ENCODE measurements at regions not wholly inside any gene's neighbourhood (a gene's known extent, or its start where the extent isn't known, plus 50 kb on each side); places are given as distances from the start of the nearest gene placed in this dataset.

DNA sequence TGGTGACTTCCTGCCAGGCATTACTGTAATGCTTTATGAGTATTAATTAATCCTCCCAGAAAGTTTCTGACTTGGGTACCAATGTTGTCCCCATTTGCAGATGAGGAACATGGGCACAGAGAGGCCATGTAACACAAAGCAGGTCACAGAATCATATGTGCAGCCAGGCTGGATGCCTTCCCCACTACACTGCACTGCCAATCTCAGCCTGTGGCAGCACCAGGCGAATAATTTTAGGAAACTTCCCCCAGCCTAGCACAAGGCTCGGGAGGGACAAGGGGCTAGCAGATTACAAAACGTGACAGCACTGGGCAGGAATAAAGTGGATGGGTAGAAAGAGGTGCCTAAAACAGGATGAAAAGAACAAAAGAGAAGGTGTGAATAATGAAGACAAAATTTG, 331.7 kb upstream of the PROX1 start:
- no peak for DNase-seq

DNA sequence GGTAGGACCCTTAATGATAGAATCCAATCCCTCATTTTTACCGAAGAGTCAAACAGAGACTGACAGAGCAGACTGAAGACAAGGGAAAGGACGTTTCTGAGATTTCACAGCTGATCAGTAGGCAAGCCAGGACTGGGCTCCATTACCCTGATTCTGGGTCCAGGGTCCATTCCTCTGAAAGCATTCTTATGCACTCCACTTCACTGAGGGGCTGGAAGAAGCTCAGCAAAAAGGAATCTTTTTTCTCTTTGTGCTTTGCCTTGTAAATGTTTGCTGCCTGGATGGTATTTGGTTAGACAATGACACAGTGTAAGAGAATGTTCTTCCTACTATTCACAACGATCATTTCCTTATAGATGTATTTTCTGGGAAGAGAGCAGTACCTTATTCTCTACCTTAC, 331.3 kb upstream of the PROX1 start:
- DNase-seq: no peak

DNA sequence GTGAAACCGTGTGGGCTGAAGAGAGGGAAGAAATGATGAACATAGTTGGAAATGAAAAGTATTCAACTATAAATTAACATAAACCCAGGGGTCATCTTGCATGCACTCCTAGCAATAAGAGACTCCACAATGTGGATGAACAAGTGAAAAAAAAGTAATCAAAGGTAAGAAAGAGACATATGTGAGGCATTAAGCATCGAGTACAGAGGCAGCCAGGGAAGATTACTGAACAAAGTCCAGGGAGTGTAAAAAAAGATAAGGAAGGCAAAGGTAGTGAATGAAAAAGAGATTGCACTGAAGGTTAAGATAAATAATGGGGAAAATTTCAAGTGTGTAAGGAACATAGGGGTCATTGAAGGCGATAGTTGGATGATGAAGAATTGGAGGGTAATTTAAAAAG, 330.8 kb upstream of the PROX1 start:
- DNase-seq: no peak

DNA sequence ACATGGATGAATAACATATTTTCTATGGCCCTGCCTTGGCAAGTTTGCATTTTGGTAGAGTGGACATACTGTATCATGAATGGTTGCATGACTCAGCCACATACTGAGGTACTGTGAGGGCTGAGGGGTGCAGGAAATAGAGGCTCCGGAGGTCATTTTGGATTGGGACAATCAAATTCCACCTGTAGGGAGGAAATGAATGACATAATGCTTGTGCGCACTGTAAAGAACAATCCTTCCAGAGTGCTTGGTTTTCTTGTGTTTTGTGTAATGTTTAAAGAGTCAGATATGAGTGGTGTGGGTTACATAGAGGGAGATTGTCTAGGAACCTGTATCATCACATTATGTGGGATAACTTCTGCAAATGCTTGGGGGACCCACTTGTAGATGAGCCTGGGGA, 329.9 kb upstream of the PROX1 start:
- no peak for DNase-seq

DNA sequence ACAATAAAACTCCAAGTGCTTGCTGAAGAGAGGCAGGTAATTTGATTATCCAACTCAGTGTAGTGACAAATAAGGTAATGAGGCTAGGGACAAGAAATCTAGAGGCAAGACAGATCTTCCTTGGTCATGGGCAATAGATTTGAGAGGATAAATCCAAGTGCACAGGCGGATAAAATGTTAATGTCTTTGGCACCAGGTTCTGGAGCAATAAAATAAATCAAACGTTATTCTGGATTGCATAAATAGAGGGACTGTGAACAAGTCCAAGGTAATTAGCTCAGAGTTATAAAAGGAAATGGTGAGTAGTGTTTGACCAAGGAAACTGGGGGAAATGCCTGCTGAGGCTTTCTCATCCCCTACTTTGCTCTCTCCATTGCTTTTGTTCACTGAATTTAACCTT, 329.3 kb upstream of the PROX1 start:
- no peak for DNase-seq

DNA sequence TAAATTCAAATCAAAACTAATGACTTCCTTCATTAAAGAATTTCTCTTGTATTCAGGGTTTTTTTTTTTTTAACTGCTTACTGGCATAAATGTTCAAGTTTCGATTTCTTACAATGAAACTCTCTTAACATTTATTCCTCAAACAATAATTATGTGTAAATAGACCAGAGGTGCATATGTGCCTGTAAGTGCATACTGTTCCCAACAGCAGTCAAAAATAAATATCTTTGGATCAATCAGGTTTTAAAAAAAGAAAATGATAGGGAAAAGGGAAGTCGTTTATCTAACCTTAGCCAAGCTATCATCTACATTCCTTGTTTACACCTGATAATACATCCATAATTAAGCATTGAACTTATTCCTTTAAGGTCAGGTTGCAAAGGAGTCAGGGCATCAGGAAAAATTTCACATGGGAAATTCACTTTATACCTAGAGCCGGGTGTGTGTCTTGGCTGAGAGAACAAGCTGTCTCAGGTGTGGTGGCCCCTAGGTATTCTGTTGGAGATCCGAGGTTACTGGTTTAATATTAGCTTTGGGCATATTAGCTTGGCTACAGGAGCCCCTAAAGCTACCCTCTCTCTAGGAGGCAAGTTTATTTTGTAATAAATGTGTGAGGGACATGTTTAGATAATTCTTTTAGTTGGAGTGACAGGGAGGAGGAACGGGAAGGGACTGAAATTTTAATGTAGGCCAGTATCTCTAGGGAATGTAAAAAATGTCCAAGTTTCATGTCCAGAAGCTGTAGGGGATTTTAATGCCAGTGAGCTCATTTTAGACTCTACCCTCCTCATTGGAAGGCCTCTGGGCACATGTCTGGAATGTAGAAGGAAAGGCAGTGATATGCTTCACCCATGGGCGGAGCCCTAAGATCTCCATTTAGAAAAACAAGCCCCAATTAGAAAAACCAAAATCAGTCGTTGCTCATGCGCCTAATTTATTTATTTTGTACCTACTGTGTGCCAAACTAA, 327.9 kb upstream of the PROX1 start:
- DNase-seq: no peak

DNA sequence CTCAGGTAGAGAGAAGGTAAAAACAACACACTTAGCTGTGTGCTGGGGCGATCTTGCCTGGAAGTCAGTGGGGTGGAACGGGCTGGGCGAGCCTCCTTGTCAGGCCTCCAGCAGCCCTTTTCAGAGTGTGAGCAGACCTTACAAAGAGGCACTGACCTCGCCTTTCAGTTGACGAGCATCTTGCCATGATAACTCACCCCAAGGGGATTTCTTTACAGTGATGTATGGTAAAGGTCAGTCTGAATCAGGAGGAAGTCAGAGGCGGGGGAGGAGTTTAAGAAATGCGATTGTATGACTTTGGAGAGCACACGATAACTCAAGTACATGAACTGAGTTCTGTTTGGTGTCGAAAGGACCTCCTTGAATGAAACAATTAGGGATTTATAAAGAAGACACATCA, 326.5 kb upstream of the PROX1 start:
- DNase-seq: no peak

DNA sequence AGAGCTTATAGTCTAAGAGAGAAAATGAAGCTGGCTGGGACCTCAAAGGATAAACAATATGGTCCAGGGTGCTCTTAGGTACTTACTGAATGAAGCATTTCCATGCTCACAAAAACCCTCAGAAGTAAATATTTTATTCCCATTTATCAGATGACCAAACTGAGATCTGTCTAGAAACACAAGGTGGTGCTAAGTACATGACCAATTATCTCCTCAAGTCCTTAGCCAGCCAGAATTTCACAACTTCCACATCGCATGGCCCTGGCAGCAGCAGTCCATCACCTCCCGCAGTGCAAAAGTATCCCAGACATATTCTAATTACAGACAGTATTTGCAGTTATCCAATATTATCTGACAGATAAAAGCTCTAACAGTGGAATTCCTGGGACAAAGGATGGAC, 321.7 kb upstream of the PROX1 start:
- DNase-seq: peak in 1 of 2 experiments; percentile 28

DNA sequence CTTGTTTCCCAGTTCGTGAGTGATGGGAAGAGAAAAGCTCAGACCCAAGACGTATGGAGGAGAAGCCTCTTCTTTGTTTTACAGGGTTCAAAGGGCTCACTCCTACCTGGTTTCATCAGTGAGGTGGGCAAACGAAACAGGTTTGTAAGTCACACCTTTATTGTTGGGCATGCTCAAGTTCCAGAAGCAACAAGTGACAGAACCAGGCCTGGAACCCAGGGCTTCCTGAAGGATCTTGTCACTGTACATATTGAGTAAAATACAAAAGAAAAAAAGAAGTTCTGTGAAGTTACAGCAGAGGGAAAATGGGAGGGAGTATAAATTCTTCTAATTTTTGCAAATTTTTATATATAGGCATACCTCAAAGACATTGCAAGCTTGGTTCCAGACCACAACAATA, 320.9 kb upstream of the PROX1 start:
- DNase-seq: no peak

DNA sequence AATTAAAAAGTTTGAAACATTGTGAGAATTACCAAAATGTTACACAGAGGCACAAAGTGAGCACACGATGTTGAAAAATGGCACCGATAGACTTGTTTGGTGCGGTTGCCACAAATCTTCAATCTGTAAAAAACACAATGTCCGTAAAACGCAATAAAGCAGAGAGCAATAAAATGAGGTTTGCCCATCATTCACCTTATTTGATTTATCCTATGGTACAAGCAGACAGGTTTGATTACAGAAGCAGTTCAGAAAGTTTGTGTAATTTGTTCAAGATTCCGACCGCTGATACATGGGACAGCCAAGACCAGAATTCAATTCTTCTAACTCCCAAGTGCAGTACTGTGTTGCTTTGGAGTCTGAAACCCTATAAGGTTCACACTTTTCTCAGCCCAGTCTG, 318.3 kb upstream of the PROX1 start:
- DNase-seq: no peak

DNA sequence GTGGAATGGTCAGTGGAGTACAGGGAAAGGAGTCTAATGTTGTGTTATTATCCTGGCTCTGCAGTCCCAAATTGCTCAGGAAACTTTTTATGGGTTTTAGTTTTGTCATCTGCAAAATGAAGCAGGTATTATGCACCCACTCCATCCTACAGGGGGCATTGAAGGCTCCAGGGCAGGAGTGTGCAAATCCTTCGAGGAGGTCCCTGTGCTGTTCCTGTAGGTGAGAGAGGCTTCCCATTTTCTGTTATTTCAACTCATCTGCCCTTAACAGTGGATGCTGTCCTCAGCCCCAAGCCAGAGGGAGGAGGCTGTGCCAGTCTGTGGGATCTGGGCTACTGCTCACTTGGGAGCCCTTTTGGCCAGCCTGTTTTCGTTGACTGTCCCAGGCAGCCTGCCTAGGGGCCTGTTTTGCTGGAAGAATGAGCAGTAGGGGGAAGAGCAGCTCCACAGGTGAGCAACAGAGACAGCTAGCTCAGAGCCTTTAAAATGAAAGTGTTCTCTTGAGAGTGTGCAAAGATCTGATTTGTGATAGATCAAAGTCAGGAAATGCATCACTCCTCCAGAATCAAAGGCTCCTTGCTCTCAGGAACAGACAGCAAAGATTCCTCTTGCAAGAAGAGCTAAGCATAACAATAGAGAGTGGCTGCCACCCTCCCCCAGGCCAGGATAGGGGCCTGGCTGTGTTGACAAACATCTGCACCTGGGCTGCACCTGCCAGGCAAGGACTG, 317.6 kb upstream of the PROX1 start:
- peak; percentile 87 to 90 for DNase-seq

DNA sequence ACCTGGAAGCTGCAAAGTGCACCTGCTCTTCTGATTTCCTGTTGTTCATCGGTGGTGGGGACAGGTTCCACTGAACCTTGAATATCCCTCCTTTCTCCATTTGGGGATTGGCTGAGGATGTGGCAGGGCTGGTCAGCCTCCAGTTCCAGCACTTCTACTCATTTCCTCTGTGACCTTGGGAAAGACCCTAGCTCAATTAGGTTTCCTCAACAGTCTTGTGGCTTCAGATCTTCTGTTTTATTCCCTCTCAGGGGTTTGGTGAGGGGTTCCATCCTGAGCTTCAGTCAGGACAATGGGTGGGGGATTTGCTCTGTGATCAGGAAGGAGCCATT, 317.1 kb upstream of the PROX1 start:
- DNase-seq: no peak

DNA sequence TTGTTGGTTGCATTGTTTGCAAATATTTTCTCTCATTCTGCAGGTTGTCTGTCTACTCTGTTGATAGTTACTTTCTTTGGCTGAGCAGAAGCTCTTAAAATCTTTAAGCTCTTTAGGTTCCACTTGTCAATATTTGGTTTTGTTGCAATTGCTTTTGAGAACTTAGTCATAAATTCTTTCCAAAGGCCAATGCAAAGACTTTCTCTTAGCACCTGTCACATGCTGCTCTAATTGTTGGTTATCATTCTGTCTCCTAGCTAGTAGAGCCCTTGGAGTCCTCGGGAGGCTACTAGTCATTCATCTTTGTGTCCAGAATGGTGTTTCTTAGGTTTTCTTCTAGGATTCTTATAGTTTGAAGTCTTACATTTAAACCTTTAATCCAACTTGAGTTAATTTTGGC, 312.7 kb upstream of the PROX1 start:
- DNase-seq: no peak

DNA sequence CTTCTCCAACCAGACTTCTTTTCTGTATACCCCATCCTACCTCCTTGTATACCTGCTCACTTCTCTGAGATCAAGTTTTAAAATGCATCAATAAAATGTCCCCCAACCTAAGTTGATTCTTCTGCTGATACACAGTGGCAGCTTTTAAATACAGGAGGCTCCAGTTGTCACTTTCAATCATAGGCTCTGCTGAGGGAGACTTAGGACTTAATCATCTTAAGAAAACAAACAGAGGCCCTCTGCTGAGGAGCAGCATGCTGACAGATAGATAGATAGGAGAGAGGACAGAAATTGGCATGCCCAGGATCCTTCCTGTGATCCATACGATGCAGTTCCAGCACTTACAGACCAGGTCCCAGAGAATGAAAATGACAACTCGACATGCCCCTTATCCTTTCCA, 311.0 kb upstream of the PROX1 start:
- DNase-seq: no peak

DNA sequence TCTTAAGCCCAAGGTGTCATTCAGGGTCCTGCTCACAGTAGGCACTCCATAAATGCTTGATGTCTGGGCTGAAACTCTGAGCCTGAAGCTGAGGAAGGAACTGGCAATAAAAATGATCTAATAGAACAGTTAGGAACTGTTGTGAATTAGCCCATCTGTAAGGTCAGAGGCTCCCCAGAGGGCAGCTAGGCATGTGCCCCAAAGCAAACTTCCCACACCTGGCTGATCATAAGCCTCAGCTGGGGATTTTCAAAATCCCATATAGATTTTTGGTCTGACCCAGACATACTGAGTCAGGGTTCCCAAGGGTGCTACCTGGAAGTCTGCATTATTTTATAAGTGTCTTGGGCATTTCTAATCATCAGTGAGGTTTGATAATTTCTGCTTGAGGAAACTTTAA, 309.4 kb upstream of the PROX1 start:
- DNase-seq: no peak

DNA sequence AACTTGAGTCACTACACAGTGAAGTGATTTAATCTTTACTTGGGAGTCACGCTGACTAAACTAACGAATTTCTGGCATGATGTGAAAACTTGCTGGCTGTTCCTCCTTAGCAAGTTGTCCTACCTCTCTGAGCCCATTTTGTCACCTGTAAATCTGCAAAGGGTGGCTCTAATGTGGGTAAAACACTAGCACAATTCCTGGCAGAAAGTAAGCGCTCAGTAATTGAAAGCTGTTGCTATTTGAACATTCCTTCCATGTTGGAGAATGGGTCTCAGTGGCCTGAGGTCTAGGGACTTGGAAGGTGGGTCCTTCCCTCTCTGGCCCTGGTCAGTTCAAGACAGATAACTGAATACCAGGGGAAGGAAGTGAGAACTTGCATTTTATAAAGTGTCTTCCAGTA, 309.0 kb upstream of the PROX1 start:
- DNase-seq: no peak

DNA sequence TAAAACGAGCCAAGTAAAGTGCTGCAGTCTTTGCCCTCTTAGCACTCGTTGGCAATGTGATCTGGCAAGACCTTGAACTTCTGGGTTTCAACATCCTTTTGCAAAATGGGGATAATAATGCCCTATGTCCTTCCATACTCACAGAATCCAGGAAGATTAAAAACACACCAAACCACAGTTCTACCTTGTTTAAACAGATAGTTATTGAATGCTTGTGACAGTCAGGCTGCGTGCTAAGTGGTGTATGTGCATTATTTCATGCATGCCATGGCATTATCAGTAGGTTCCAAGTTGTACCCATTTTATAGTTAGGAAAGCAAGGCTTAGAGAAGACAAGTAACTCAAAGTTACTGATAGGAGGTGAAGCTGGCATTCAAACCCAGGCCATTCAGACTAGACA, 308.6 kb upstream of the PROX1 start:
- DNase-seq: no peak

DNA sequence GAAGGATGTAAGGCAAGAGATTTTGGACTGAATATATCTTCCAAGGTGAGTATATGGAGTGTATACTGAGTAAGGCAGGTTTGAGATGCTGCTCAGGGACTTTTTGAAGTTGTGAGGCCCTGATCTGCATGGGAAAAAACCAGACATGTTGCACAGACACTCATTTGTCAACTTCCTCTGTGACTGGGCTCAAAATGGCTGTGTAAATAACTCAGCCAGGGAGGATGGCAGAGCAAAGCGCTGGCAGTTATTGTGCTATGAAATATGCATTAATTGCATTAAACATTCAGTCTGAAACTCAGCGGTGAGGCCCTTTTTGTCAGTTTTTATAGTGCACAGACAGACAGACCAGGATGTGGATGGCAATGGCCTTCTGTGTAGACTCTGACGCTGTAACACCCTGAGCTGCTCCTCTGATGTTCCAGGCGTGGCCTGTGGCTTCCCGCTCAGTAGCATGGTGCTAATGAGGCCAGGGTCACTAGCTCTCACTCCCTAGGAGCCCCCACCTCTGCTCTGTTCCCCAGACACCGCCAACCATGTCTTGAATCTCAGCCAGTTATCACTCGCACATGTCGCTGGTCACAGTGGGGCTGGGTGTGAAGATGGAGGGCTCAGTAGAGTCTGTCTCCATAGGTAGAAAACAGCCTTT, 307.0 kb upstream of the PROX1 start:
- peak in 1 of 2 experiments; percentile 8 for DNase-seq

DNA sequence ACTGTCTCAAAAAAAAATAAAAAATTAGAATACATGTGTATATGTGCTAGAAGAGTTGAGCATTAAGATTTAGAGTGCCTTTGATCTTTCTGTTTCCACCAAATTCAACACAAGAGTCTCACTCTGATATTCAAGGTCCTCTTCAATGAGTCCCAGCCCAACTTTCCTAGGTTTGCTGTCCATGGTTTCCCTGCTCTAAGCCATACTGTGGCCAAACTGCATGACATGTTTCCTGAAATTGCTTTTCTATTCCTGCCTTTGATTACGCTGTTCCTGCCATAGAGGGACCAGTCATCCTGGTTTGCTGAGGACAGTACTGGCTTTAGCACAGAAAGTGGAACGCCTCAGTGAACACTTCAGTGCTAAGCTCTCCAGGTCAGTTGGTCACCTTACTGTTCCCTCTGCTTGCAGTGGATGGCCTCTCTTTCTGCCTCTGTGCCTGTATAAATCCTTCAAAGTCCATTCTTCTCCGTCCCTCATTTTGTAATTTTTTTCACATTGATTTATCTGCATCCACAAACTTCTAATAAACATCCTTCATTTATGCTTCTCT, 305.9 kb upstream of the PROX1 start:
- DNase-seq: no peak

DNA sequence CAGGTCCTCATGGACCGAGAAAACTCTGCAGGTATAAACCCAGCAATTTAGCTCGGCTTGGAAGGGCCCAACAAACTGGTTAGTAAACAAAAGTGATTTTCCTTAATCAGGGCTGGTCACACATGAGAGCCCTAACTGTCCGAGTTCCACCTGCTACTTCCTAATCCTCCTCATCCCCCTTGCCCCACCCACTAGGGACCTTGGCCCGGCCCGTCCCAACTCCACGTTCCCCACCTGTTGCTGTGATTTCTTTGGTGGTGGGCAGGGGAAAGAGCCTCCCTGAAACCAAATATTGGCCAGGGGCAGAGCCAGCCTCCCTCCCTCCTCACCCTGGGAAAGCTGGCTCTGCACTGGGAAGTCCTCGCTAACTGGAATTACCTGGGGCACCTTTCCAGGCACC, 304.2 kb upstream of the PROX1 start:
- DNase-seq: no peak

DNA sequence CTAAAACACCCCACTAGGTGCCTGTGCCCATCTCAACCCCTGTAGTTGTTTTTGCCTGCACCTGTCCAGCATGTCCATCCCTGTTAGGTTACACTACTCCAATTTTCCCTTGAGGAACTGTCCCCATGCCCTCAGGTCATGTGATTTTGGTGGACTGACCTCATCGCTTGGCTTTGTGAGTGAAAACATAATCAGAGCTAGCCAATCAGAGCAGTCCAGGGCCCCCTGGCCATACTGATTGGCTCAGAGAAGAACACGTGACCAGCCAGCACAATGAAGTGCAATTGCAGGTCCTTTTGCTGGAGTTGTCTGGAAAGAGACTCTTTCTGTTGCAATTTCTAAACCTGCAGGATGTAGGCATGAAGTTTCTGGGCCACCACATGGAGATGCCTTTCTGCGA, 303.3 kb upstream of the PROX1 start:
- DNase-seq: no peak

DNA sequence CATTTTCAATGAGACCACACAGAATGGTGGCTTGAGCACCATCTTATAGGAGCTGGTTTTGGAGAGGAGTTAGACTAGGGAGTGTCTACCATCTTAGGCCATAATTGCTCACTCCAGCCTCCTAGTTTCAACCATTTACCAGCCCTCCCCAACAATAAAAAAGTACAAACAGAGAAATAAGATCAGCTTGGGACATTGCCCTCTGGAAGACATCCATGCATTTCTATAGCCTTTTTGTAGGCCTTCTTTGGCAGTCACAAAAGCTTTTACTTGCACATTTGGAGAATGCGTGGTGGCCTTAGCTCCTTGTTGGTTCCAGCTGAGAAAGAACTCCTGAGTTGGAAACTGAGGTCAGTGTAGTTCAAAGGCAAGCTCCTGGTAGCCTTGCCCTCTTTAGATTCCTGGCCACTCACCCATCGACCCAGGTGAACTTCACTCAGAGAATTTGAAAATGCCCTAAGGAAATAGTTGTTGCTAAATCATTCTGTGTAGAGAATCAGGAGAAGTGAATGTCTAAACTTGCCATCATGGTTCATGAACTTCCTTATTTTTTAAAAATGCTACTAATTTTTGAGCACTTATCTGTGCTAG, 301.7 kb upstream of the PROX1 start:
- DNase-seq: no peak

DNA sequence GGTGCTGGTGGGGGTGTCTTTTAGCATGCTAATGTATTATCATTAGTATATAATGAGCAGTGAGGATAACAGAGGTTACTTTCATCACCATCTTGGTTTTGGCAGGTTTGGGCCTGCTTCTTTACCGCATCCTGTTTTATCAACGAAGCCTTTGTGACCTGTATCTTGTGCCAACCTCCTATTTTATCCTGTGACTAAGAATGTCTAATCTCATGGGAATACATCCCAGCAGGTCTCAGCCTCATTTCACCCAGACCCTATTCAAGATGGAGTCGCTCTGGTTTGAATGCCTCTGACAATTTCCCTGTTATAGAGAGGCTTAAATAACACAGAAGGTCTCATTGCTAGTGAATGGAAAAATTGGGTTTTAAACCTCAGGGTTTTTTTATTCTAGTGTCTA, 300.8 kb upstream of the PROX1 start:
- DNase-seq: no peak
